ENCODE measurements at regions not wholly inside any gene's neighbourhood (a gene's known extent, or its start where the extent isn't known, plus 50 kb on each side); places are given as distances from the start of the nearest gene placed in this dataset.

DNA sequence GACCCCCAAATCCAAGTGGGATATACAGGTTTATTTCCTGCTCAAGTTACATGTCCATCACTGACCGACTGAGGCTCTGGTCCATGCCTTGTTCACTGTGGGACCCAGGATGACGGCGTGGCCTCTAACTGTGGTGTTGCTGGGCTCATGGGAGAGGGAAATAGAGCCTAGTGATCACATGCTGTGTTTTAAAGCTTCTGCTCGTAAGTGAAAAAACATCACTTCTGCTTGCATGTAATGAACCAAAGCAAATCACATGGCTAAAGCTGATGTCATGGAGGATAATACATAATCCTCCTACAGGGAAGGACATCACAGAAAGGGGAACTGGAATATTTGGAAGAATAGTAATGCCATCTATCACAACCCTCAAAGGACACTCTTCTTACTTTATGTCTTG is 107.6 kb downstream of the FASLG start:
- TF ChIP-seq, protein P1, sequence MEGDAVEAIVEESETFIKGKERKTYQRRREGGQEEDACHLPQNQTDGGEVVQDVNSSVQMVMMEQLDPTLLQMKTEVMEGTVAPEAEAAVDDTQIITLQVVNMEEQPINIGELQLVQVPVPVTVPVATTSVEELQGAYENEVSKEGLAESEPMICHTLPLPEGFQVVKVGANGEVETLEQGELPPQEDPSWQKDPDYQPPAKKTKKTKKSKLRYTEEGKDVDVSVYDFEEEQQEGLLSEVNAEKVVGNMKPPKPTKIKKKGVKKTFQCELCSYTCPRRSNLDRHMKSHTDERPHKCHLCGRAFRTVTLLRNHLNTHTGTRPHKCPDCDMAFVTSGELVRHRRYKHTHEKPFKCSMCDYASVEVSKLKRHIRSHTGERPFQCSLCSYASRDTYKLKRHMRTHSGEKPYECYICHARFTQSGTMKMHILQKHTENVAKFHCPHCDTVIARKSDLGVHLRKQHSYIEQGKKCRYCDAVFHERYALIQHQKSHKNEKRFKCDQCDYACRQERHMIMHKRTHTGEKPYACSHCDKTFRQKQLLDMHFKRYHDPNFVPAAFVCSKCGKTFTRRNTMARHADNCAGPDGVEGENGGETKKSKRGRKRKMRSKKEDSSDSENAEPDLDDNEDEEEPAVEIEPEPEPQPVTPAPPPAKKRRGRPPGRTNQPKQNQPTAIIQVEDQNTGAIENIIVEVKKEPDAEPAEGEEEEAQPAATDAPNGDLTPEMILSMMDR (optimal IDR thresholded peaks at IDR 0.05 in 1 of 3, IDR thresholded peaks at IDR 0.05 in 1 of 3, conservative IDR thresholded peaks at IDR 0.05 in 1 of 3; ENCODE audit: extremely low read depth in 1 of 3, insufficient read depth in 2 of 3, low read length in 3 of 3), result no peak
- no peak for TF ChIP-seq EZH2 (IDR thresholded peaks at IDR 0.05; ENCODE audit: low read length)
